NCI-H510A (cell line): ENCODE measurements at regions not wholly inside any gene's neighbourhood (a gene's known extent, or its start where the extent isn't known, plus 50 kb on each side); places are given as distances from the start of the nearest gene placed in this dataset.
"Not testable (repeated sequence)": the region's sequence is repeated elsewhere in the genome, so short reads cannot be mapped to it uniquely, and the experiment has no call there.

ENCODE experiments used
- DNase-seq: peaks from one replicate; lab custom pipeline; 2025; lab: John Stamatoyannopoulos, UW

DNA sequence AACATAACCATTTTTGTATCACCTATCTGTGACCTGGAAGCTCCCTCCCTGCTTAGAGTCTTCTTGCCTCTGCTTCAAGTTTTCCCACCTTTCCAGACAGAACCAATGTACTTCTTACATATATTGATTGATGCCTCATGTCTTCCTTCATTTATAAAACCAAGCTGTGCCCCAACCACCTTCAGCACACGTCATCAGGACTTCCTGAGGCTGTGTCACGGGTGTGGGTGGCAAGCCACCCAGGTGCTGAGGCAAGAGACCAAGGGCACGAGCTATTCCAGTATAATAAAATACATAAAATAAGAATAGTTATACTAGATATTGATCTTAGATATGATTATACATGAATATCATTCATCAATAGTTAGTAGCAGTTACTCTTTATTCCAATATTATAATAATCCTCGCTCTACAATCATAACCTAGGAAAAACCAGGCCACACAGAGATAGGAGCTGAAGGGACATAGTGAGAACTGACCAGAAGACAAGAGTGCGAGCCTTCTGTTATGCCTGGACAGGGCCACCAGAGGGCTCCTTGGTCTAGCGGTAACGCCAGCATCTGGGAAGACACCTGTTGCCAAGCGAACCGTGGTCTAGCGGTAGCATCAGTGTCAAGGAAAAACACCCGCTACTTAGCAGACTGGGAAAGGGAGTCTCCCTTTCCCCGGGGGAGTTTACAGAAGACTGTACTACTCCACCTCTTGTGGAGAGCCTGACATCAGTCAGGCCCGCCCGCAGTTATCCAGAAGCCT lies 180.2 kb upstream of the ERCC4 start:
- DNase-seq: not testable (repeated sequence)

DNA sequence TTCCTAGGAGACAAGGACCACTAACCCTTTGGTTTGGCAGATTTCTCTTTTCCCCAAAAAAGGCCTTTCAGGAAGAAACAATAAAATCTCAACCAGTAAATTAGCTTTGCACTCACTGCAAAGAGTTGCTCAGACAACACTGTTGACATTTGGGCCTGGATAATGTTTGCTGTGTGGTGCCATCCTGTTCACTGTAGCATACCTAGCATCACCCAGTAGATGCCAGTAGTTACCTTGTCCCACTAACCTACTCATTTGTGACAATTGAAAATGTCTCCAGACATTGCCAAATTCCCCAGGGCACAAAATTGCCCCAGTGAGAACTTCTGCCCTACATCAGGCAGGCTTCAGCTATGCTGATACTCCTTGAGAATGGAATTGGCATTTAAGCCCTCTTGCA lies 177.0 kb upstream of the ERCC4 start:
- DNase-seq: no peak

DNA sequence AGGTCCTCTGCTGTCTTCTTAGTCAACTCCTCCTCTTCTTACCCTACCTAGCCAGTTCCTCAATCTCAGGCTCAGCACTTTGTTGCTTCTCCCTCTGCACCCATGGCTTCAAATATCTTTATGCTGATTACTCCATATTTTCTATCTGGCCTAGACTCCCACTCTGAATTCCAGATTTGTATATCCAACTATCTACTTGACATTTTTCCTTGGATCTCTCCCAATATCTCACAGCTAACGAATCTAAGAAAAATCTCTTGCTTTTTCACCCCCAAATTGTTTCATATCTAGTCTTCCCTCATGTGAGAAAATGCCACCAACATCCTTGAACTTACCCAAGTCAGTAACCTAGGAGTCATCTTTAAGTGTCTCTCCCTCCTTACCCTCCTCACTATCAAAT lies 176.4 kb upstream of the ERCC4 start:
- no peak for DNase-seq

DNA sequence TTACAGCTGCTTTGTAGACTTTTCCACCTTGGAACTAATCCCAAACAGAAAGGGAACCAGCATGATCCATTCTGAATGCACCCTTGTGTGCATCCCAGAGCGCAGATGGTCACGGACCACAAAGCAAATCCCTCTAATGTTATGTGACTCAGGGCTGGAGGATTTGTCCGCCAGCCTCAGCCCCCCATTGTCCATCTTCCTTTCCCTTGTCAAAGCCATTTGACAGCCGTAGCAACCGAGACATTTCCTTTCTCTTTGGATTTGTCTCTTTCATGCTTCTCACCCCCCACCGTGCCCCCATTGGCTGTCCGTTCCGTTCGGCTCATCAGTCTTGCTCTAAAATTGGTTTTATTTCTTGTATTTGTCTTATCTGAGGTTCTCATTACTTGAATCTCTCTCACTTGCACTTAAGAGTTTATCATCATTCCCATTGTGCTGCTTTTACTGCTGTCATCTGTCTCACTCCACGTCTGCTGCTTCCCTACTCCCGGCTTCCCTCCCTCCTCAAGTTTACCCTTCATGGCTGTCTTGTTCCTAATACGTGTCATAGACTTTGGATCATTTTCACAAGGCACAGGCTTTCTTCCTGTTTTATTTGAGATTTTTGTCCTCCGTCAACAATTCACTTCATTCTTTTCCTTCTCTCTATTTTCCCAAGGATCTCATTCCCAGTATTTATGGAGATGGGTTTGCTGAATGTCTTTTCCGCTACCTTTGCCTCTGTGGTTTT lies 163.4 kb upstream of the ERCC4 start:
- DNase-seq: no peak

DNA sequence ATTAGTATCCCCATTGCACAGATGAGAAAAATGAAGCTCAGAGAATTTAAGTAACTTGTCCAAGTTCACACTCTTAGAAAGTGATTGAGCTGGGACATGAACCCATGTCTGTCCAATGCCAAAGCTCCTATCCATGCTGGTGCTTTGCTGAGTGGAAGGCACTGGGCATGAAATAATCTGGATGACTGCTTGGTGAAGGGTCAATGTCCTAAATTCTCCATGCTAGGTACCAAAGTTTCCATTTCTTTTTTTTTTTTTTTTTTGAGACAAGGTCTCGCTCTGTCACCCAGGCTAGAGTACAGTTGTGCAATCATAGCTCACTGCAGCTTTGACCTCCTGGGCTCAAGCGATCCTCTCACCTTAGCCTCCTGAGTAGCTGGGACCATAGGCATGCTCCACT lies 153.6 kb upstream of the ERCC4 start:
- DNase-seq: no peak

DNA sequence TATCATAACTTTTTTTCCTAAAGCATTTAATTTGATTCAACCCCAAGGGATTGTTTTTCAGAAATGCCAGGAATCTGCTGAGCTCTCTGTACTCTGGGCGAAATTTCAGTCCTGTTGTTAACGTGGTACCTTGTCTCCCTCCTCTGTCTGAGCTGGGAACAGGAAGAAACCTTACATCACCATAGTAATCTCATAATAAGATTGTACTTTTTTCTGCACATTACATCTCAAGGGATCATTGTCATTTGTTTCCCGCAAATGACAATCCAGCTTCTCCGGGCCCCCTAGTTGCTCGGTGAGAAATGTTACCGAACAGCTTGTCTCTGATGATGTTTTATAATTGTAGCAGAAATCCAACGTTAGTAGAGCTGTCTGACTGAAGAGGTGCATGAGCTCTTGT lies 152.7 kb upstream of the ERCC4 start:
- DNase-seq: no peak

DNA sequence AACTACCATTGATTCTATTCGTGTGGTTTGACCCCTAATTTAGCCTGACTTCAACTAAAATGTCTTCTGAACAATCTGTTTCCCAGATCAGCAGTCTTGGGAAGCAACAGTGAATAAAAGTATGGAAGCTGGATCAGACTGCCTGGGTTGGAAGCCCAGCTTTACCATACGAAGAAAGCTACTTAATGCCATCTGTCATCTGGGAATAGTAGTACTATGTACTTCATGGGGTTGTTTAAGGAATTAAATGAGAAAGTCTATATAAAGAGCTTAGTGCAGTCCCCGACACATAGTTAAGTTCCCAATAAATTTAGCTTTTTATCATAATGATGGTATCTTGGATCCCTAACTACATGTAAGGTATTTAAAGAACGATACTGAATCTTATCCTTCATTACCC lies 151.5 kb upstream of the ERCC4 start:
- no peak for DNase-seq

DNA sequence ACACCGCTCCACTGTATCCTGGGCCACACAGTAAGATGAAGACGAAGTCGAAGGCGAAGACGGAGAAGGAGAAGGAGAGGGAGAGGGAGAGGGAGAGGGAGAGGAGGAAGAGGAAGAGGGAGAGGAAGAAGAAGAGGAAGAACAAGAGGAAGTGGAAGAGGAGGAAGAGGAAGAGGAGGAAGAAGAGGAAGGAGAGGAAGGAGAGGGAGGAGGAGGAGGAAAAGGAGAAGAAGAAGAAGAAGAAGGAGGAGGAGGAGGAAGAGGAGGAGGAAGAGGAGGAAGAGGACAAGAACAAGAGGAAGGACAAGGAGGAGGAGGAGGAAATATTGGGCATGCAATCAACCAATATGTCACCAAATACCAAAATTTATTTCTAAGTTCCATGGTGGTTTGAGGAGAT lies 149.5 kb upstream of the ERCC4 start:
- no peak for DNase-seq

DNA sequence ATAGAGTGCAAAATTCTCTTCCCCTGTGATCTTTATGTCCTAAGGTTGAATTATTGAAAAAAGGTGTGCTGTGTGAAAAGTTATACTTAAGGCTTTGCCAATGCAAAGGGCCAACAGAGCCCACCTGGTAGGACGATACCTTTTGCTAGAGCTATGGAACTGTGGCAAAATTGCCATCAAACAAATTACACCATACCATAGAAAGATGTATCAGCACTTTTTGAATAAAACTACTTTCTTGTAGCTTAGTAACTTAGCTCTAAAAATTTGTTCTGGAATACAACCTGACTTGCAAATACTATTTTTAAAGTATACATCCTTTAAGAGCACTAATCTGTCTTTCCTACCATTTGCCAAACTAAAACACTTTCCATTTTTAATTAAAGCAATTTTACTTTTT lies 147.2 kb upstream of the ERCC4 start:
- DNase-seq: no peak

DNA sequence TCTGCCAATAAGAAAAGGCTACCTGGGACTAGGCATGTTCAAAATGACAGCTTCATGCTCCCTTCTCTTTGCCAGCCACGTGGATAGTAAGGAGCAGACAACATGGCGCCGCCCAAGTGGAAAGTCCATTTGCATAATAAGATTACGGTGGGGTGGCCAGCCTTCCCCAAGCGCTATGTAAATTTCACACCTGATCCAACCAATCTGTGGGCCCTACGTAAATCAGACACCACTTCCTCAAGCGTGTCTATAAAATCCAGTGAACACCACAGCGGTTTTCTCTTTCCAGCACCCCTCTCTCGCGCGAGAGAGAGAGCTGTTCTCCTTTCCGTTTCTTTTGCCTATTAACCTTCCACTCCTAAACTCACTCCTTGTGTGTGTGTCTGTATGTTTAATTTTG lies 140.3 kb upstream of the ERCC4 start:
- DNase-seq: no peak

DNA sequence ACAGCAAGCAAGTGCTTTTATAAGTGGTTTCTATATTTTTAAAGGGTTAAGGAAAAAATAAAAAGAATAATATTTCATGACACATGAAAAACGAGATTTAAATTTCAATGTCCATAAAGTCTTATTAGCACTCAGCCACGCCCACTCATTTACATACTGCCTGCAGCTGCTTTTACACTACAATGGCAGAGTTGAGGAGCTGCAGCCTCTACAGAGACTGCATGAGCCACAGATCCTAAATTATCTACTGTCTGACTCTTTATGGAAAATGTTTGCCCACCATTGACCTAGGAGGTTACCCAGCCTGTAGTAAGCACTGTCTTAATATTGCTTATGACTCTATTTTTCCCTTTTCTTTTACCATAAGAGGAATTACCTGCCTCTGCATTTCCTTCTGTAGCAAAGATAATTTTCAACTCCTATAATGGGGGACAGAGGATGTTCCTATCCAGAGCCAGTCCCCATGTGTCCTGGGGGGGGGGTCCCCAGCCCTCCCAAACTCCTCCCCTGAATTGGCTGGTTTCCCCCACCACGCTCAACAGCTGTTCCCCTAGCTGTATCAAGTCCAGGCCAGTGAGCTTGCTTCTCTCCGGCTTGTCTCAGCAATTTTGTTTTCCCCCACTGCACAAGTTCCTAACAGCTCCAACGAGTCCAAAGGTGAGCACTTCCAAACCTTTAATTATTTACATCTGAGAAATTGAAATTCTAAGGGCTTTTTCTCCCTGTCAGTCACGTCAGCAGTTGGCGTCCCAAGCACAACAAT lies 139.4 kb upstream of the ERCC4 start:
- no peak for DNase-seq

DNA sequence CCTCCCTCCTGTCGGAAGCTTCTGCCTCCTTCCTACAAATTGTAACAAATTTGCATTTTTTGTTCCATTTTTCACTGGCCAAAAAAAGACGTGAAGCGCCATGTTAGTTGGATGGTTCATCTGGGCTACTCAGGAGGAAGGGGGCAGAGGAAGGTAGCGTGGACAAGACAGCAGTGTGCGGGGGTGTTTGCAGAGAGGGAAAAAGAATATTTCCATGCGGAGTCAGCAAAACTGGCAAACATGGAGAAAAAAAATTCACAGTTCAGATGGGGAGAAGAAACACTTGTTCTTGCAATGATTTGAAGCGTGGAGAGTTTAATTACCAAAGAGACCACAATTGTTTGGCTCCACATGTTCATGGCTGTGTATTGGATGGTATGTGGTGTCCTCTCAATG lies 138.8 kb upstream of the ERCC4 start:
- DNase-seq: no peak

DNA sequence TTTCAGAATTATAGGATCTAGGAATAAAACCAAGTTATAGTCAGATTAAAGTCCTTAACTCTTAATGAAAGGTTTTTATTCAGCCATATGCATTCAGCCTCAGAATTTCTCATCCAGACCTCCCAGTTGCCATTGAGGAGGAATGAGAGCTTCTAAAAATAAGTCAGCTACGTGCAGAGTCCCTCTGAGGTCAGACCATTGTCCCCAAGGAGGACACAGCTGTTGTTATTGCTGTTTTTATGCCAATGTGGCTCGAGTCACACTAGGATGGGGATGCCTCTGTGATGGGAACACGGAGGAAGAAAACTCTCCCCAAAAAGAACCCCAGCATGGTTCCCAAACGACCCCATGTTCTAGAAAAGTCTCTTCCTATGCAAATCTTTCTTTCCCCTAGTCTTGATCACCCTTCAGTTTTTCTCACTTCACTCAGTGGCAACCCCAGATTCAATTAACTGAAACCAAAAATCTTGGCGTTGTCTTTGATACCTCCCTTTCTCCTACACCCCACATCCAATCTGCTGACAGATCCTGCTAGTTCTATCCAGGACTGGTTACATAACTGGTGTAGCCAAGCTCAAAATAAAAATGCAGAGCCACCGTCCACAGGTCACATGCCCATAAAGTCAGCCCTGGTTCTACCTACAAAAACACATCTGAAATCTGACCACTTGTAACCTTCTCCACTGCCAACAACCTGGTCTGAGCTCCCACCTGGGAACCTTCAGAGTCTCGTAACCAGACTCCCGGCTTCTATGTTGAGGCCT lies 138.2 kb upstream of the ERCC4 start:
- no peak for DNase-seq

DNA sequence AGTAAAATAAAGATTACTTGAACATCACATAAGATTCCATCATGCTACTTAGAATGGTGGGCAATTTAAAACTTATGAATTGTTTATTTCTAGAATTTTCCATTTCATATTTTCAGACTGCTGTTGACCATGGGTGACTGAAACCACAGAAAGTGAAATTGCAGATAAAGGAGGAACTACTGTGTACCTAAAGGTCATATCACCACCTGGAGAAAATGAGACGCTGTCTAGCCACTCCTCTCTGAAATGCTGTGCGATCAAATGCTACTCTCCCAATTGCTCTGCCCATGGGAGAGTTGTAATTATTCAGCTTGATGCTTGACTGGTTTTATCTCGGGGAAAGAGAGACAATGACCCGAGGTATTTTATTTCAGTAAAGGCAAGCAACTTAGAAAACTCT lies 128.9 kb upstream of the ERCC4 start:
- no peak for DNase-seq

DNA sequence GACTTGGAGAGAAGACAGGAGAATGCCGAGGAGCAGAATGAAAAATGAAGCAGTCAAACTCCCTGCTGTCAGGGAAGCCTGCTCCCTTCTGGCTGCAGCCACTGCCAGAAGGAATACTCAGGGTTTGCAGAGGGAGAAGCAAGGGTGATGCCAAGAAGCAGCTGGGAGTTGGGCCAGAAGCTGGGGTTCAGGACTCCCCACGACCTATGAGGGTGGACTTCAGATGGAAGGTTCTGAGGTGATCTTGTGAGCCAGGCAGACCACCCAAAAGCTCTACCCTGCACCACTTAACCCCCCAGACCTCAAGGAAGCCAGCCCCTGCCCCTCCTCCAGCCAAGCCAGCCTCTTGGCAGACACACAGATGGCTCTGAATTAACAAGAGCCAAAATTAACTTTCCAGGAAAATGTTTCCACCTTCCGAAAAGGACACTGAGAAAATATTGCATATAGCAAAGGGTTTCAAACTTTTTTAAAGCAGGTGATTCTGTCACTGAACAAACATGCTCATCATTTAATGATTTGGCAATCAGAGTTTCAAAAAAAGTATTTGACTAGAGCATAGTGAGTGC lies 126.0 kb upstream of the ERCC4 start:
- DNase-seq: no peak

DNA sequence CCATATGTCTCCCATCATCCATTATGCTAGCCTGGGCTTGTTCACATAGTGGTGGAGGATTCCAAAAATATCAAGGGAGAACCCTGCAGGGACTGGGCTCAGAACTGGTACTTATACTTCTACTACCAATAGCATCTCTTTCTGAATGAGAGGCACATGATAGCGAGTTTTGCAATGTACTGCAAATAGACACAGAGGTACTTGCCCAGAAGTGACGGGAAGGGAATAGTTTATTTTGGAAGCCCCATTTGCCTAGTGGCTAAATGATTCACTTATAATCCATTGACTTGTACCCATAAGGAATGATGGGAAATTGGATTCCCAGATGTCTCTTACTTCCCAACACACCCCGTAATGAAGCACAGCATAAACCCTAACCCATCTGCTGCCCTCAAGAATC lies 124.8 kb upstream of the ERCC4 start:
- DNase-seq: no peak

DNA sequence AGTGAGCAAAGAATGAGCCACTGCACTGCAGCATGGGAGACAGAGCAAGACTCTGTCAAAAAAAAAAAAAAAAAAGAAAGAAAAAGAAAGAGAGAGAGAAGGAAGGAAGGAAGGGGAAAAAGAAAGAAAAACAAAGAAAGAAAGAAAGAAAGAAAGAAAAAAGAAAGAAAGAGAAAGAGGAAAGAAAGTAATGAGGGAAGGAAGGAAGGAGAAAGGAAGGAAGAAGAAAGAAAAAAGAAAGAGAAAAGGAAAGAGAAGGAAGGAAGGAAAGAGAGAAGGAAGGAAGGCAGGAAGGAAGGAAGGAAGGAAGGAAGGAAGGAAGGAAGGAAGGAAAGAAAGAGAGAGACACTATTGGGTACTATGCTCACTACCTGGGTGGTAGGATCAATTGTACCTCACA lies 122.2 kb upstream of the ERCC4 start:
- no peak for DNase-seq

DNA sequence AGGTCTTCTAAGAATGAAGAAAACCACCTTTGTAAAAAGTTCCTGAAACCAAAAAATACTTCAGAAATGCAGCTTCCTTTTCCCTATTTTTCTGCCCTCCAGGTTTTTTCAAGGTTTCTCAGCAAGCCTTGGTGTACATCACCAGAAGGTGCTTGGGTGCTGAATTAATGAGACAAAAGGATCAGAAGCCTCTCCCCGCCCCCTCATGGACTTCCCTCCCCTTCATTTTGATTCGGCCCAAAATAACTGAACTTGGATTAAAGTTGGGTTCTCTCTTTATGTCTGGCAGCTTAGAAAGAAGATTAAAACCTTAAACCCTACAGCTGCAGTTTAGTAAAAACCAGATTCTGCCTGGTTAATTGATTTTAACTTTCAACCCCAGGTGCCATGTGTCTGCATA lies 121.7 kb upstream of the ERCC4 start:
- DNase-seq: no peak

DNA sequence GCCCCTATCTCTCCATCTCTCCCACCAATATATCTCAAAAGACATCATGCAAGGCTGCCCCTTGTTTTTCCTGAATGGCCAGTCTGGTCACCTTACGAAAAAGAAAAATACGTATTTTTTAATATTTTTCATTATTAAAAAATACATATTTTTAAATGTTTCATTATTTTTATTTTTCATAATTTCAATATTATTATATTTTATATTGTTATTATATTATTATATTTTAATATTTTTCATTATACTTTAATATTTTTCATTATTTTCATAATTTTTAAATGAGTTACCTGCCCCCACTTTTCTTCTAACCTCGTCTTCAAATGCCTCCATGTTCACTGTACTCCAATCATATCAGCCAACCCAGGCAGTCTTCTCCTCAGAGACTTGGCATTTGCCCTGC lies 116.0 kb upstream of the ERCC4 start:
- no peak for DNase-seq

DNA sequence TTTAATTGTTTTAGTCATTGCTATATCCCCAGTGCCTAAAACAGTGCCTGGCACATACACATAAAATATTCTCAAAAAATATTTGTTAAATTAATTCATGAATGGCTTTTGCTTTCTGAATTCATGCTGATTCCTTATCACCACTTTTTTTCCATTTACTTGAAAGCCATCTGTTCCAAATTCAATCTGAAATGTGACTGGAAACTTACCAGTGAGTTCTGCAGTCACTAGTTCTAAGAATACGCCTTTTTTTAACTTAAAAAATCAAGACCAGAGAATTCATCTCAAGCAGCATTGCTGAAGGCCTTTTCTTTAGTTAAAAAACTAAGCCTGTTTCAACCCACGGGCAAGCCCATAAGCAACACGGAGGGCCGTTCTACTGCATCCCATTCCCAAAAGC lies 114.0 kb upstream of the ERCC4 start:
- no peak for DNase-seq

DNA sequence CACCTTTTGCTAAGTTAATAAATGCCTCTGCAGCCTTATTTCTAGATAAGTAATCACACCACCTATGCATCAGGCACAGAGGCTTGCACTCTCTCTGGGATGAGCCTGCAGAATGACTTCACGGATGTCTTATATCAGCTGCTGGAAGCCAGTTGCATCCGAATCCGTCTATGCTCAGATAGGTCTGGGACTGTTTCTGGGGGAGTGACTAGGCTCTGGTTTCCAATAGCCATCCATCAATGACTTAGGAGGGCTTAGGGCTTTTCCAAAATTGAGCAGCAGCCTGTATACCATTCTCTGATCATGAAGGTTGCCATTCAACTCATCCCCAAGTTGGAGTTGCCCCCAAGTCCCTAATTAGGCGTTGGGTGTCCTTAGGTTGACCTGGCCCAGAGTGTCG lies 113.3 kb upstream of the ERCC4 start:
- DNase-seq: no peak

DNA sequence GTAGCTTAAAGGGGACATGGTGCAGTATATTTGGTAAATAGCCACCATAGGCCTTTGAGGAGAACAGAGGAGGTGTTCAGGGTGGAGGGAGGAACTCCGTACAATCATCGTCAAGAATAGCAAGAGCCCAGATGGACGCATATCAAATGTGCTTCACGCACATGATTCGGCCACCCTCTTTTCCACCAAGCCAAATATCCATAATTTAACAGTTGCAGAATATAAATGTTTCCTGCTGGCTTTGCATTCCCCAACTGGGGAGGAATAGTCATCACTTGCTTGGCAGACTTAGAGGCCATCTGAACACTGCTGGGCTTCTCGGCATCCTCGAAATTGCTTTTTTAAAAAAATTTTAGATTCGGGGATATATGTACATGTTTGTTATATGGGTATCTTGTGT lies 111.9 kb upstream of the ERCC4 start:
- DNase-seq: no peak
